Uterus (tissue), 3 donors: ENCODE measurements at regions not wholly inside any gene's neighbourhood (a gene's known extent, or its start where the extent isn't known, plus 50 kb on each side); places are given as distances from the start of the nearest gene placed in this dataset.

ENCODE experiments used
- DNase-seq, 2 donors: peaks; one replicate each; pipeline ENCODE4 v3.0.0-alpha.2; 2019 to 2020
- H3K27ac ChIP-seq, 2 donors: fragments of 200-600 bp; sonication (generic); 1 replicate in 1 of 2; 2 replicates in 1 of 2; pipeline ENCODE4 v1.5.1; 2016 to 2018
- H3K27me3 ChIP-seq, 2 donors: fragments of 200-600 bp; sonication (generic); one replicate each; pipeline ENCODE4 v1.5.1; 2018 to 2019; ENCODE audit warnings: control low read depth in 1 of 2
- H3K36me3 ChIP-seq, 2 donors: fragments of 200-600 bp; sonication (generic); one replicate each; pipeline ENCODE4 v1.5.1; 2019; ENCODE audit warnings: control low read depth in 1 of 2
- H3K4me1 ChIP-seq, 2 donors: fragments of 200-600 bp; sonication (generic); one replicate each; pipeline ENCODE4 v1.5.1; 2018 to 2019; ENCODE audit warnings: control low read depth in 1 of 2
- H3K4me3 ChIP-seq, 2 donors: fragments of 200-600 bp; sonication (generic); 1 replicate in 1 of 2; 2 replicates in 1 of 2; pipeline ENCODE4 v1.5.1; 2018 to 2019; ENCODE audit warnings: mild to moderate bottlenecking in 1 of 2
- H3K9me3 ChIP-seq, 2 donors: fragments of 200-600 bp; sonication (generic); one replicate each; pipeline ENCODE4 v1.5.1; 2019; ENCODE audit warnings: control low read depth in 1 of 2
- CTCF ChIP-seq, 4 experiments: fragments of 200-600 bp in 2 of 4; fragments of 450-650 bp in 2 of 4; sonication (generic) in 2 of 4; IDR thresholded peaks; one replicate each; pipeline ENCODE4 v1.5.1; 2016 to 2019; ENCODE audit warnings: antibody characterized with exemption in 4 of 4, mild to moderate bottlenecking in 2 of 4, moderate library complexity in 1 of 4
- POLR2A ChIP-seq, 2 donors: fragments of 450-650 bp; IDR thresholded peaks; one replicate each; pipeline ENCODE4 v1.6.1; 2016; ENCODE audit warnings: antibody characterized with exemption in 2 of 2, mild to moderate bottlenecking in 1 of 2, moderate library complexity in 1 of 2
- intact Hi-C: fragments of 100-400 bp; cut with DNase I; formaldehyde crosslinking; loops from one replicate; pipeline ENCODE4 v1.15.1; 2023; ENCODE audit warnings: low total_unique reads
- donor health status: DM: yes; HTN: yes; CAD: no.

GRCh38 chr1:208787219-208787618, 543.0 kb upstream of the PLXNA2 start:
- H3K27ac ChIP-seq: no peak overlapping the region
- H3K27me3 ChIP-seq: no peaks in the 10 kb centered on the region
- intact Hi-C loops: no loop called here
- DNase-seq: no peak
- no peaks in the 10 kb centered on the region for H3K9me3 ChIP-seq
- no peak for TF ChIP-seq CTCF (IDR thresholded peaks at IDR 0.05)
- TF ChIP-seq POLR2A (IDR thresholded peaks at IDR 0.05): no peak
- no peak overlapping the region for H3K4me3 ChIP-seq
- H3K36me3 ChIP-seq: no peaks in the 10 kb centered on the region
- H3K4me1 ChIP-seq: no peaks in the 10 kb centered on the region

- H3K4me3 ChIP-seq: no peak overlapping the region
Observed at GRCh38 chr1:208788013-208788540, 543.9 kb upstream of the PLXNA2 start.

GRCh38 chr1:208791456-208791855, 547.3 kb upstream of the PLXNA2 start:
- intact Hi-C loops: no loop called here
- H3K27ac ChIP-seq: no peak overlapping the region
- H3K9me3 ChIP-seq: no peaks in the 10 kb centered on the region
- H3K27me3 ChIP-seq: no peaks in the 10 kb centered on the region
- TF ChIP-seq POLR2A (IDR thresholded peaks at IDR 0.05) (no peak), CTCF (IDR thresholded peaks at IDR 0.05) (no peak)
- no peak overlapping the region for H3K4me3 ChIP-seq
- H3K36me3 ChIP-seq: no peaks in the 10 kb centered on the region
- H3K4me1 ChIP-seq: no peaks in the 10 kb centered on the region
- no peak for DNase-seq

More at GRCh38 chr1:208788013-208788540, 543.9 kb upstream of the PLXNA2 start:
- Histone ChIP-seq H3K27me3 (no peaks in the 10 kb centered on the region), H3K9me3 (no peaks in the 10 kb centered on the region), H3K36me3 (no peaks in the 10 kb centered on the region), H3K4me1 (no peaks in the 10 kb centered on the region), H3K27ac (no peak overlapping the region)
- intact Hi-C loops: no loop called here
- TF ChIP-seq CTCF (IDR thresholded peaks at IDR 0.05) (no peak), POLR2A (IDR thresholded peaks at IDR 0.05) (no peak)
- no peak for DNase-seq

- no peaks in the 10 kb centered on the region for H3K27me3 ChIP-seq
Observed at GRCh38 chr1:208793861-208794345, 549.7 kb upstream of the PLXNA2 start.

GRCh38 chr1:208799186-208799585, 555.0 kb upstream of the PLXNA2 start:
- Histone ChIP-seq H3K36me3 (no peaks in the 10 kb centered on the region), H3K4me1 (no peaks in the 10 kb centered on the region), H3K27ac (no peak overlapping the region), H3K9me3 (no peaks in the 10 kb centered on the region), H3K4me3 (no peak overlapping the region), H3K27me3 (no peaks in the 10 kb centered on the region)
- TF ChIP-seq POLR2A (IDR thresholded peaks at IDR 0.05): no peak
- no peak for TF ChIP-seq CTCF (IDR thresholded peaks at IDR 0.05)
- intact Hi-C loops: no loop called here
- no peak for DNase-seq

More at GRCh38 chr1:208793861-208794345, 549.7 kb upstream of the PLXNA2 start:
- Histone ChIP-seq H3K27ac (no peak overlapping the region), H3K4me3 (no peak overlapping the region), H3K4me1 (no peaks in the 10 kb centered on the region), H3K36me3 (no peaks in the 10 kb centered on the region), H3K9me3 (no peaks in the 10 kb centered on the region)
- DNase-seq: no peak
- TF ChIP-seq POLR2A (IDR thresholded peaks at IDR 0.05) (no peak), CTCF (IDR thresholded peaks at IDR 0.05) (no peak)
- intact Hi-C loops: no loop called here
